Fibroblast of skin of abdomen (primary cell): ENCODE measurements at regions not wholly inside any gene's neighbourhood (a gene's known extent, or its start where the extent isn't known, plus 50 kb on each side); places are given as distances from the start of the nearest gene placed in this dataset.
"Not testable (repeated sequence)": the region's sequence is repeated elsewhere in the genome, so short reads cannot be mapped to it uniquely, and the experiment has no call there.

ENCODE experiments used
- DNase-seq: peaks from one replicate; pipeline ENCODE4 v3.0.0-alpha.2; 2013

GRCh38 chr15:70576276-70576675 lies 187.1 kb downstream of the UACA start:
- DNase-seq: no peak

GRCh38 chr15:70575231-70576226 lies 187.8 kb downstream of the UACA start:
- DNase-seq: peak; percentile 90

DNA sequence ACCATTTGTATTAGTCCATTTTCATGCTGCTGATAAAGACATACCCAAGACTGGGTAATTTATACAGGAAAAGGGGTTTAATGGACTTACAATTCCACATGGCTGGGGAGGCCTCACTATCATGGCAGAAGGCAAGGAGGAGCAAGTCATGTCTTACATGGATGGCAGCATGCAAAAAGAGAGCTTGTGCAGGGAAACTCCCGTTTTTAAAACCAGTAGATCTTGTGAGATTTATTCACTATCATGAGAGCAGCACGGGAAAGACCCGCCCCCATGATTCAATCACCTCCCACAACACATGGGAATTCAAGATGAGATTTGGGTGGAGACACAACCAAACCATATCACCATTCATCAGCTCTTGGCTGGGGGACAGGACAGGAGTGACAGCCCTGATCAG lies 189.0 kb downstream of the UACA start:
- DNase-seq: not testable (repeated sequence)

- DNase-seq: no peak
Observed at GRCh38 chr15:70573121-70573850, 190.1 kb downstream of the UACA start.

- DNase-seq: no peak
Observed at GRCh38 chr15:70569714-70570231, 193.6 kb downstream of the UACA start.

DNA sequence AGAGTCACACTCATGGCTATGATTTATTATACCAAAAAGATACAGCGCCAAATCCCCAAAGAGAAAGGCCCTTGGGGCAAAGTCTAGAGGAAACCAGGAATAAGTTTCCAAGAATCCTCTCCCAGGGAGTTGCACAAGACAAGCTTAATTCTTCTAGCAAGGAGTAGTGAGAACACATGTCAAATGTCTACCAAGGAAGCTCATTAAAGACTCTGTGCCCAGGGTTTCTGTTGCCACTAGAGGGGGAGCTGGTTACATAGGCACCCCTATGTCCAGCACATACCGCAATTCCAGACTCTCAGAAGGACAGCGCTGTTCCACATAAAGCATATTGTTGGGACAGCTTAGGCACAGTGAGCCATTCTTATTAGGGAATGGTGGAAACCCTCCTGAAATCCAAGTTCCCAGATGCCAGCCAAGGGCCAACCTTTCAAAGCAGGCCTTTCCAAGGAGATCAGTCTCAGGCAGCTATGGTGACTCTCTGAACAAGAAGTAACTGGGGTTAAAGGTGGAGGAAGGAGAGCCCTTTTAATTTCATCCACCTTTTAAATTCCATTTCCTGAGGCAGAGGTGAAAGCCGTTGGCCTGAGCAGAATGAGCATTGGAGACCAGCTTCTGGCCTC lies 194.2 kb downstream of the UACA start:
- peak; percentile 71 for DNase-seq

- no peak for DNase-seq
Observed at GRCh38 chr15:70566989-70567388, 196.4 kb downstream of the UACA start.

DNA sequence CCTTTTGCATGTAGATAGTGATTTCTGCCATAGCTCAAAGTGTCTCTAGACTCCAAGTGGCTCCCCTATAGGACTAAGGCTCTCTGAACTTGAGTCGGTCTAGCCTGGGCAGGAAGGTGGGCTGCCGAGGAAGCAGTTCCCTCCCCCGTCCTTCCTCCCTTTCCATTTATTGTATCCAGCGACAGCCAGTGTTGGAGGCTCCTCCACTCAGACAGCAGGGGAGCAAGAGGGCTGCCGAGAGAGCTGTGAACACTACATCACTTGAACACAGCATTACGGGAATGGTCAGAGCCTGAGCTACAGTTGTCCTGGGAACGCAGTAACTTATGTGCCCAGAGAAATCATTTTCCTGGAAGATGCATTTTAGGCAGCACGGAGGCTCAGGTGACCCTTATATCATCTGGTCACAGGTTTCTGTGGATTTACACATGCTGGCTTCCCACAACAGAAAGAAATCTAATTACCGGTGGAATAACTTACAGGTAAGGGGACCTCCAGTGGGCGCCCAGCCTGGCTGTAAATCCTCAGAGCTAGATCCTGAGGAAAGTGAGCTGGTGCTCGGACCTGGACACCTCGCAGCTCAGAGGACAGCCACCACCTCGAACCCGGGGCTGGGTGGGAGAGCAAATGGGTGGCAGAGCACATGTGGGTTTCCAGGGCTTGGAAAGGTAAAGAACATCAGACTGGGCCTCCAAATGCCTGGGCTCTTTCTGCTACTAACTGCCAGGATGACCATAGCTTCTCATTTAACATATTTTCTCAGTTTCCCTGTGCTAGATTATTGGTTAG lies 197.1 kb downstream of the UACA start:
- no peak for DNase-seq

DNA sequence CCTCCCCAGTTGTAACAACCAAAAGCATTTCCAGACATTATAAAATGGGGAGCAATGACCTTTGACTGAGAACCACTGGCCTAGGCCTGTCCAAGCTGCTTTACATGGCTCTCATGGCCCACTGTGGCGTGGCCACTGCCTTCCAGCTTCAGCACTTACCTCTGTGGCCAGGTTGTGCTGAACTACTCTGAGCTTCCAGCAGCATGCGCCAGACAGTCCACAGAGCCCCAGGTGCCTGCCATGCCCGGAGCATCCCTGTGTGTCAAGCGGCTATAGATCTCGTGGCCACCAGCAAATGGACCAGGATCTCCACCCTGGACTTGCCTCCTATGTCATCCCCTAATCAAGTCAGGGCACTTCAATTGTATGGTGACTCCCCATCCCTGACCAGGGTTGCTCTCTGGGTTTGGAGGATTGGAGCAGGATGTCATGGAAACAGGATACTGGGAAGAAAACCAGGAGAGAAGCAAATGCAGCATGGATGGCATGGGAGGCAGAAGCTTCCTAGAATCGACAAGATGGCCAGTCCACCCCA lies 199.7 kb downstream of the UACA start:
- no peak for DNase-seq

GRCh38 chr15:70562906-70563305 lies 200.5 kb downstream of the UACA start:
- DNase-seq: no peak

DNA sequence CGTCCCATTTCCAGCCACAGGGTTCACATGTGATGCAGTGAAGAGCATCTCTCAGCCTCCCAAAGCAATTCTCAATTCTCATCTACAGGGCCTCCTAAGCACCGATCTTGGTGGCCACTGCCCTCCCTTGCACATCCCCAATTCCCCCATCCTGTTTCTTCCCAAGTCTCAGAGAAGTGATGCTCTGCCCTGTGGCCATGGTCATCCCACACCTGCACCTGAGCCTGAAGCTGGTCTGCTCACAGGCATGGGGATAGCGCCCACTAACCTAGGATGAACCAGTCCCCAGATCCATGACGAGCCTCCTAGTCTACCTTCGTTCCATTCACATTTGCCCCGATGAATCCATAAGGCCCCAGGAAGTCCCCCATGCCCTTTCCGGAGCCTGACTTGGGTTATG lies 201.5 kb downstream of the UACA start:
- DNase-seq: no peak

DNA sequence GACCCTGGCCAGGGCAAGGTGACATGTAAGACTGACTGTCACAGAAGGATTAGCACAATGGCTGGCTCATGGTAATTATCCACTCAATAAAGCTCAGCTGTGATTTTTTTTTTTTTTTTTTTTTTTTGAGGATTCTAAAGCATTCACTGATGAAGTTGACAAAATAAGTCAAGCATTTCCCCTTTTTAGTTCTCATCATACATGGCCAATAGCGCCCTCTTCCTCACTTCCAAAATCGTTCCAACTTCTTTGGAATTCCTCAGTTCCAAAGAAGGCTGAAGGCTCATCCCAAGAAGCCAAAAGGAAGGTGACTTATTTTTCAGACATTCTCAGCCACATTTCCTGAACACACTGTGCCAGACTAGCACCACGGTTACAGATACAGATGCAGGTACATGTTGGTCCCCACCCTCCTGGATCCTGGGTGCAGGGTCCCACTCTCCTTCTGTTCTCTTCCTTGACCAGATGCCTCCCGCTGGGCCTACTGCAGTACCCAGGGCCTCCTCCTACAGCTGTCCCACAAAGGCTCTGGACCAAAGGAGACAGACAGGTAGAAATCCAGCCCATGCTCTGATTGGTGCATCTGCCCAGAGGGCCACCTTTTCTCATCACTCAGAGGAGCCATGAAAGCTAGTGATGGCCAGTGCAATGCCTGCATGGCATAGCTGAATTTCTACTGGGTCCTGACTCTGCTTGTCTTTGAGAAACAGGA lies 202.6 kb downstream of the UACA start:
- no peak for DNase-seq

GRCh38 chr15:70559265-70560239 lies 203.8 kb downstream of the UACA start:
- DNase-seq: peak; percentile 48

DNA sequence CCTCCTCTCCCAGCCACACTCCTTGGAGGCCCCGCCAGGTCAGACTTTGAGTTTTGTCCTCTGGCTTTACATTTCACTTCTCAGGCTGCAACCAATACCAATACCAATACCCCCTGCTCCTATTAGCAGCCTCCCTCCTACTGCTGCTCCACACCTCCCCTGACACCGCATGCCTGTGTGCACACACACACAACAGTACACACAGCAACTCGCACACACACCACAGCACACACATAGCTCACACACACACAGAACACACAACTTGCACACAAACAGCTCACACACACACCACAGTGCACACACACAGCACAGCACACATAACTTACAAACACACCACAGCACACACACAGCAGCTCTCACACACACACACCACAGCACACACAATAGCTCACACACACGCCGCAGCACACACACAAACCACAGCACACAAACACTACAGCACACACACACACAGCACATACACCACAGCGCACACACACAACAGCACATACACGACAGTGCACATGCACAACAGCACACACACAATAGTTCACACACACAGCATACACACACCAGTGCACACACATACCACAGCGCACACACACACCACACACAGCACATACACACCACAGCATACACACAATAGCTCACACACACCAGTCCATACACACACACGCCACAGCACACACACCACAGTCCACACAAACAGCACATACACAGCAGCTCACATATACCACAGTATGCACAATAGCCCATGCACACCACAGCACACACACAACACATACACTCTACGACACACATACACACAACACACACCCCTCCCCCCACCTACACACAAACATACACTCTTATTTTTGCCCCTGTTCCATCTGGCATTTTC lies 204.7 kb downstream of the UACA start:
- no peak for DNase-seq

DNA sequence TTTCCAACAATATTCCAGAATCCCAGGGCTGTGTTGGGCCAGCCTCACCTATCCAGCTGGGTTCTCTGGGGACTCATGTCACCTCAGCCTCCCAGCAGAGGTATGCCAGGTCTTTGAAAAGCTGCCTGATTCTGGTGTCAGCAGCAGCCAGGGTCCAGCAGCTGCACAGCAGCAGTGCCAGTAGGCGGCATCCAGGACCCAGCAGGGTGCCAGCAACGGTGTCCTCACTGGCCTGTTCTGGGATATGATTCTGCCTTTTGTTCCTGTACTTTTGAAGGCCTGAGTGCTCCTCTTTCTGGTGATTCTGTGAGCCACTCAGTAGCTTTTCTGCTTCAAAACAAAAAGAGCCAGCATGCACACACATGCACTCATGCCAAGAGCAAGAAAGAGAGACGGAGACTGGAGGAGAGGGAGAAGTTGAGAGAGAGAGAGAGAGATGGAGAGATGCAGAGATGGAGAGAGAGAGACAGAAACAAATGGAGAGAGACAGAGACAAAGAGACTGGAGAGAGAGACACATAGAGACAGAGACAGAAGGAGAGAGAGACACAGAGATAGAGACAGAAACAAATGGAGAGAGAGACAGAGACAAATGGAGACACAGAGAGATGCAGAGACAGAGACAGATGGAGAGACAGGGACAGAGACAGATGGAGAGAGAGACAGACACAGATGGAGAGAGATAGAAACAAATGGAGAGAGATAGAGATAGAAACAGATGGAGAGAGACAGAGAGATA lies 205.7 kb downstream of the UACA start:
- DNase-seq: no peak

DNA sequence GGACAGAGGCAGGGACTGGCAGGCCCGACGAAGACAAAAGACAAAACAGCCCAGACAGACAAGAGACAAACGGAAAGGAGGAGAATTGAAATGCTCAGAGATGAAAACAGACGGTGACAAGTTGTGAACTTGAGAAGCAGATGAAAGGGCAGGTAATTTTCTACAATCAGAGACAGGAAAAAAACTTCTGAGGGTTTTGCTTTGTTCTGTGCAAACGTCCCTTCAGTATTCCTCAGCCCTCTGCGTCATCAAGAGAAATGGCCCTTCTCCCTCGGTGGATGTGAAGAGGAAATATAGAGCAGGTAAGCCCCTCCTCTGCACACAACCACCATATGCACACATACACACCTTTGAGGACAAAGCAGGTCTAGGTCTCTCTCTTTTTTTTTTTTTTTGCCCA lies 206.6 kb downstream of the UACA start:
- DNase-seq: no peak

- no peak for DNase-seq
Observed at GRCh38 chr15:70556151-70556741, 207.1 kb downstream of the UACA start.

DNA sequence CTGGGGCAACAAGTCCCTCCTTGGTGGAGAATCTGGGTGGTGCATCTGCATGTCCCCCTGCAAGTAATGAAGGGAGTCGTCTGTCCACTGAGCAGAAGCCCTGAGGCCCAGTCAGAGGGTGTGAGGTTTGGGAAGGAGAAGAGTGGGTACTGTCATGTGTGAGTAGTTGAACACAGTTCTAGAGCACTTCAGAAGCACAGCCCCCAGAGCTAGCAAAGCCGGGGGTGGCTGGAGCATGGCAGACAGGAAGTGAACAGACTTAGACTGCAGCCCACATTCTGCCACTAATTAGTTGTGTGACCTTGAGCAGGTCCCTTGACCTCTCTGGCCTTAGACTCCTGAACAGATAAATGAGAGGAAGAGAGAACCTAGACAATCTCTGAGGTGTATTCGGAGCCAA lies 207.6 kb downstream of the UACA start:
- no peak for DNase-seq
